GM19035 (cell line): ENCODE measurements at regions not wholly inside any gene's neighbourhood (a gene's known extent, or its start where the extent isn't known, plus 50 kb on each side); places are given as distances from the start of the nearest gene placed in this dataset.
"Not testable (repeated sequence)": the region's sequence is repeated elsewhere in the genome, so short reads cannot be mapped to it uniquely, and the experiment has no call there.

Experiments
- ATAC-seq: cut with Tn5 transposase; IDR thresholded peaks from one replicate; pipeline ENCODE4 v1.9.1; 2021; ENCODE audit not compliant: unreplicated experiment

- no peak for ATAC-seq
These were observed 1106.2 kb upstream of the CELF2 start for GRCh38 chr10:9911488-9911887.

GRCh38 chr10:9913876-9914514, 1103.7 kb upstream of the CELF2 start:
- no peak for ATAC-seq

DNA sequence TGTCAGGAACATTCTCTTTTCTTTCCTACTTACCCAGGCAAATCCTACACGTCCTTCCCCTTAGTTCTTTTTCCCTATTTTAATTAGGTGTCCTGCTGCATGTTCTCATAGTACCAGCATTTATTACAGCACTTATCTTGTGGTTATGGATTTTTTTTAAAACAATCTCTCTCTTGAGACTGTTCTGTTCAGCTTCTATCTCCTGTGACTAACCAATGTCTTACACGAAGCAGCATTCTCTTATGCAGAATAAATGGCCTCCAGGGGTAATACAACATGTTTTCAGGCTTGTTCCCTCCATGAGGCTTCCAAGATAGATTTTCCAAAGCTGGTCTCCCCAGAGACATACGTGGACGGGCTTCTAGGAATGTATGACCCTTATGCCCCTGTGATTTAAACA, 1096.1 kb upstream of the CELF2 start:
- ATAC-seq: no peak

- no peak for ATAC-seq
These were observed 1095.4 kb upstream of the CELF2 start for GRCh38 chr10:9922126-9922870.

DNA sequence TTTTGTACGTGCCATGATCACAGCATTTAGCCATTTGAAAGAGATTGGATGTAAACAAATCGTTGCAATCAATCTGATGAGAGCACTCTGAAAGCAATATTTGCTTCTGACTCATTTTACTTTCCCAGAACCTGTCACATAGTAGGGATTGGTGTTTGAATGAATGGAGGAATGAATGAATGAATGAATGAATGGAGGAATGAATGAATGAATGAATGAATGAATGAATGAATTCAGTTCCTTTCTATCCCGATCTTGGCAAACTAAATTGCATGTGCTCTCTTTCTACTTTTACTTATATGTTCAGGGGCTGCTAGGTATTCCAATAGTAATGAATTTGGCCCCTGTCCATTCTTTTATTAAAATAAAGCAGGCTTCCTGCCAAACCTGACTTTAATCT, 1091.7 kb upstream of the CELF2 start:
- ATAC-seq: no peak

GRCh38 chr10:9926881-9927280, 1090.8 kb upstream of the CELF2 start:
- ATAC-seq: no peak

GRCh38 chr10:9939716-9940115, 1078.0 kb upstream of the CELF2 start:
- ATAC-seq: no peak

DNA sequence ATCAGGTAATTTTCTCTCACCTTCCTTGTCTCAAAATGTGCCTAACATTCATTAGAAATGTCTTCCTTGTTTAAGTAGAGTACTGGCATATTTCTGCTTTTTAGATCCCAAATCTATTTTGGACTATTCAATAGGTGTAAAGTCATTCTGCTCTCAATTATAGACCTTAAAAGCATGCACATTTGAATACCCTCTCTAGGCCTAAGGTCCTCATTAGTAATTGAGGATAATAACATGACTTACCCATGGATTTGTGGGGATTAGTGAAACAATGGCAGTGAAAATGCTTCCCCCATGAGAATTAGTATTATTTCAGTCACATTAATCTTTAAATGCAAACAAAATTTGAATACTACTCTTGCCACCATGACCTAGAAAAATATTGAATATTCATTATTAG, 1073.0 kb upstream of the CELF2 start:
- no peak for ATAC-seq

DNA sequence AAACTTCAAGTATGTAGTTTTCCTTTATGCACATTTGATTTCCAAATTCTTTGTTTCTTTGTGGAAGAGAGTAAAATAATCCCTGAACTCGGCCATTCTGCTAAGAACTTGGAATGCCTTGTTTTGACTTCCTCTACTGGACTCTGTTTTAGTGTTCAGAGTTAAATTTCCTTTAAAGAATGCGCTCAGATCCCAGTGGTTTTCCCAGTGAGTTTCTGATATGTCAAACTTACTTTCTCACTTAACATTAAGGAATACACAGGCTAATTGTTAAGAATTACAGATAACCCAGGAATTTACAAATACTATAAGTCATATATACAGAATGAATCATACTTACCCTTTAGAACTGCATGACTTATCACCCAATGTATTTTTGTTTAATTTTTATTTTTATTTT, 1067.6 kb upstream of the CELF2 start:
- no peak for ATAC-seq

DNA sequence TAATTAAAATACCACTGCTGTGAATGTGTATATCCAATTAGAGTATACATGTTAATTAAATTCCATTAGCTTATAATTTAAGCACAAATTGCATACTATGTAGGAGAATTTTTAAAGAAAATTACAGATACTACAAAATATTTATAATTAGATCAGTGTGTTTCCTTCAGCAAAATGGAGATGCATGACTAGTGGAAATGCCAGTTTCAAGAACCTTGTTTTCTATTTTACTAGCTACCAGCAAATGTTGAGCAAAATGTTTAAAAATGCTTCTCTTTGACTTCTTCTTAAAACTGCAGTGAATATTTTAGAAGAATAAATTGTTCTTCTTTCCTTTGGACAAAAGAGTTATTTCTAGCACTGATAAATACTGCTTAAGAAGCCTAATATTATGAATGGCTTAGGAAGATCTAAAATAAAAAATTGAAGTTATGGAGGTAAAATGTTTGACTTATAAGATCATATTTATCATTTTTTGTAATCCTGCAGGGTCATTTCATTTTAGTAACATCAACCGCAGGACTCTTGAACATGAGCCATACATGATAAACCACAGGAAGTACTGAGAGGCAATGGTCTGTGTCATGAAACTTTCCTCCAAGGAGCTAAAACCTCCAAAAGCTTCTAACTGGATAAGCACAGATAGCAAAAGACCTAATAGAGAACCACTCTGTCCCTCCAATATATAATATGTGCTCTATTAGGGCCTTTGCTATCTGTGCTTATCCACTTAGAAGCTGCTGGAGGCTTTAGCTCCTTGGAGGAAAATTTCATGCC, 1066.0 kb upstream of the CELF2 start:
- no peak for ATAC-seq

- ATAC-seq: no peak
These were observed 1060.3 kb upstream of the CELF2 start for GRCh38 chr10:9957351-9957750.

- ATAC-seq: not testable (repeated sequence)
These were observed 1059.8 kb upstream of the CELF2 start for GRCh38 chr10:9957876-9958275.

- ATAC-seq: no peak
These were observed 1052.3 kb upstream of the CELF2 start for GRCh38 chr10:9965341-9965740.

GRCh38 chr10:9986786-9987185, 1030.9 kb upstream of the CELF2 start:
- no peak for ATAC-seq

DNA sequence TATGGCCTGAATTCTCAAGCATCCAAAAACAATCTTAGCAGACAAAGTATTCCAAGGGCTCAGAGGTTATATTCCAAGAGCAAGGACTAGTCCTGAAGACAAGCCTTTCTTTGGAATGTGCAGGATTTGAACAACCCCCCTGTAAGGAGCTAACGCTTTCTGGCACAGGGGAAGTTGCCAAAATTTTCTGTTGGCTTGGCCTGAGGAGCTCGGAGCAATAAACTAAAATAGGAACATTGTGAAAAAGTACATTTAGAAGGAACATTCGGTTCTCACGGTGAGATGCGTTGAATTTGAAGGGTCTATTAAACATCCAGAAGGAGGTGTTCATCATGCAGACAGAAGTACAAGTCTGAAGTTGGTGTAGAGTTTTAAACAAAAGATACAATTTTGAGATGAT, 1030.5 kb upstream of the CELF2 start:
- no peak for ATAC-seq

DNA sequence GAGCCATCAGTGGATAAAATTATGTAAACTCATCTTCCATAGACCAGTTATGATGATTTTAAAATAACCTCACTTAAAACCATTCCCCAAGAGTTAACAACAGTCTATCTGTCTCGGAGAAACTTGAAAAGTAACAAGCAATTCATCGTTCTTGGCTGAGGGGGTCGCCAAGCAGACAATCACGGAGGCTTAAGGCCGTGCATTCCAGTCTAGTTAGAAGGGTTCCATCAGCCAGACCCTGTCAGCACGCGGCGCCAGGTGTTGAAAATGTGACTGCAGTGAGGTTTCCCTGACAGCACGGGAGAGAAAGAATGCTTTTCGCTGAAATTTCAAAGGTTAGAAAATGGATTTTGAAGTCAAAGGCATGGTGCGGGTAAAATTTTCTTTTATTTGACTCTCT, 1025.0 kb upstream of the CELF2 start:
- ATAC-seq: no peak

DNA sequence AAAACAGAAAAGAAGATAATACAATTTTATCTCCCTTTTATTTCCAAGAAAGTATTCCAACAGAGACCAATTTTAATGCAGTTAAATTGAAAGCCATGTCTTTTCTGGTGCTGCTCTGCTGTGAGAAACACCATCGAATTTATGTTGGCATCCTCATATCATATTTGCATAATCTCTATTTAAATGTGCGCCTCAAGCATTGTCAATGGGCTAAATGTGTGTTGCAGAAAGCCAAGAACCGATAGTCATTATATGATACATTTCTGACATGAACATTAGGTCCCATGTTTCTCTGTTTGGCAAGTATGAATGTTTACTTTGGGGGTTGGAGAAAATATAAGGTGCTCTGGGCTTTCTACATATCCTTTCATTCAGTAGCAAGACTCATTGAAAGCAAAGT, 1023.5 kb upstream of the CELF2 start:
- ATAC-seq: no peak

DNA sequence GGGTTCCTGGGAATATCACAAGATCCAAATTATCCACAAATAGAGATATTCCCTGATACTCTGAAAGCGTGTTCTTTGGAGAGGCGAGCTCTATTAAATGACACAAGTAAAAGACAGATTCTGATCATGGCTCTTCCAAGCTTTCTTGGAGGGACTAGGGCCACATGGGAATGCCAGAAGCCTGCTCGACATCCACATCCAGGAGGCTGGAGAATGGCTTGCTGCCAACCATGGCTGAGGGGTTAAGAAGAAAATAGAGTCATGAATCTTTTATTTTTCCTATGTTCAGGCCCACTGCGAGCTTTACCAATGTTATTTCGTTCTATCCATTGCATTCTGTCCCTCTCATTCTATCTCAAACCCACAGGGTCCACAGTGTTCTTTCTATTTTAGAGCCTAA, 1018.0 kb upstream of the CELF2 start:
- no peak for ATAC-seq

- no peak for ATAC-seq
These were observed 1009.7 kb upstream of the CELF2 start for GRCh38 chr10:10007957-10008356.

GRCh38 chr10:10010397-10010796, 1007.3 kb upstream of the CELF2 start:
- no peak for ATAC-seq

GRCh38 chr10:10014846-10015245, 1002.8 kb upstream of the CELF2 start:
- ATAC-seq: no peak

GRCh38 chr10:10017716-10018115, 1000.0 kb upstream of the CELF2 start:
- no peak for ATAC-seq
